Stimulated activated CD8-positive, alpha-beta memory T cell treated with anti-CD3 and anti-CD28 coated beads, Interleukin-7, amount 100 ng/mL, for 48 hours (primary cell): ENCODE measurements at regions not wholly inside any gene's neighbourhood (a gene's known extent, or its start where the extent isn't known, plus 50 kb on each side); places are given as distances from the start of the nearest gene placed in this dataset.

Experiments used
- DNase-seq, 2 donors: peaks; one replicate each; pipeline ENCODE4 v3.0.0-alpha.2; 2020; ENCODE audit warnings: low read depth in 1 of 2; ENCODE audit errors: extremely low read depth in 1 of 2

DNA sequence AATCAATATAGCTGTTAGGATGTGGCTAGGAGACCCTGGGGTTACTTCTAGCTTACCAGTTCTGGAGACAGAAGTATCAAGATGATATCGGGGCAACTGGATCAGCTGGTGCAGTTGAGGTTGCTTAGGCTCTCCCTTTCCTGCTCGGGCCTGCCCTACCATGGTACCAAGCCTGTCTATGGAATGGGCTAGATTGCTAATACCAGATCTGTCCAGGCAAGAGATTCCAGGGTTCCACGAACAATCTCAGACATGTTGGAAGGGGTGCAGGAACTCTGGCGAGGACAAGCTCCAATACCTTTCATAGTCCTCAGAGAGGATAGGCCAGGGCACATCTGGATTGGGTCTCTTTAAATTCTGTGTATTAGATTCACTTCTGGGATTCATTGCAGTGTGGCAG lies 53.8 kb downstream of the ADM start:
- no peak for DNase-seq

DNA sequence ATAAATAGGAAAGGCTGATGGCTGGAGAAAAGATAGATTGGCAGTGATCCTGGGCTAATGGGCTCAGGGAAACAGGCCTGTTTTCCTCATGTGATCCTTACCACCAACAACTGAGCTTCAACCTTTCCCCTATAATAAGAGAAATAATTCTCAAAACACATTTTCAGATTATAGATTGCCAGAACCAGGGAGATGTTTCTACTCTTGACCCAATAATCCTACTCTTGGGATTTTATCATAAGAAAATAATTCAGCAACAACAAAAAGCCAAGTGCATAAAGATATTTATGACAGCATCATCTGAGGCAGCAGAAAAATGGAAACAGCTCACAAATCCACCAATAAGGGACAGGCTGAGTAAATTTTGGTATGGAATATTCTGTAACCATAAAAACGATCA lies 54.3 kb downstream of the ADM start:
- no peak for DNase-seq

DNA sequence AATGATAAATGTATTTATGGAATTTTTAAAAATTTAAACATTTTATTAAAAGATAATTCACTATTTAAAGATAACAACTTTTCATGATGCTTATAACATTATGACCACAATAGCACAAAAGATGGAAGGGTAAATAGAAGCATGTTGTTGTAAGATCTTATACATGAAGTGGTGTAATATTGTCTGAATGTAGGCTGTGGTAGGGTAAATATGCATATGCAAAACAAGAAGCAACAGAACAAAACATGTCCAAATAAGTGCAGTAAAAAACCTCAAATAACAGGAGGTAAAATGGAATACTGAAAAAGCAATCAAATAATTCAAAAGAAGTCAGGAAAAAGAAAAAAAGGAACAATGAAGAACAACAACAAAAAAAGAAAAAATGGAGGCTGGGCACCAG lies 56.0 kb downstream of the ADM start:
- DNase-seq, result no peak

DNA sequence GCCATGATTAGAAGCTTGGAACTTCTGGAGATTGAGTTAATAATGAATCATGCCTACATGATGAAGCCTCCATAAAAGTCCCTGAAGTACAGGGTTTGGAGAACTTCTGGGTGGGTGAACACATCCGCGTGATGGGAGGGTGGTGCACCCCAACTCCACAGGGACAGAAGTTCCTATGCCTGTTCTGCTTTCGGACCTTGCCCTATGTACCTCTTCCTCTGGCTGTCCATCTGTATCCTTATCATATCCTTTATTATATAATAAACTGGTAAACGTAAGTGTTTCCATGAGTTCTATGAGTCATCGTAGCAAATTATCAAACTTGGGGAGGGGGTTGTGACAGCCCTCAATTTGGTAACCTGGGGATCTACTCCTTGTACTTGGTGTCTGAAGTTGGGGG lies 60.2 kb downstream of the ADM start:
- DNase-seq, result no peak

DNA sequence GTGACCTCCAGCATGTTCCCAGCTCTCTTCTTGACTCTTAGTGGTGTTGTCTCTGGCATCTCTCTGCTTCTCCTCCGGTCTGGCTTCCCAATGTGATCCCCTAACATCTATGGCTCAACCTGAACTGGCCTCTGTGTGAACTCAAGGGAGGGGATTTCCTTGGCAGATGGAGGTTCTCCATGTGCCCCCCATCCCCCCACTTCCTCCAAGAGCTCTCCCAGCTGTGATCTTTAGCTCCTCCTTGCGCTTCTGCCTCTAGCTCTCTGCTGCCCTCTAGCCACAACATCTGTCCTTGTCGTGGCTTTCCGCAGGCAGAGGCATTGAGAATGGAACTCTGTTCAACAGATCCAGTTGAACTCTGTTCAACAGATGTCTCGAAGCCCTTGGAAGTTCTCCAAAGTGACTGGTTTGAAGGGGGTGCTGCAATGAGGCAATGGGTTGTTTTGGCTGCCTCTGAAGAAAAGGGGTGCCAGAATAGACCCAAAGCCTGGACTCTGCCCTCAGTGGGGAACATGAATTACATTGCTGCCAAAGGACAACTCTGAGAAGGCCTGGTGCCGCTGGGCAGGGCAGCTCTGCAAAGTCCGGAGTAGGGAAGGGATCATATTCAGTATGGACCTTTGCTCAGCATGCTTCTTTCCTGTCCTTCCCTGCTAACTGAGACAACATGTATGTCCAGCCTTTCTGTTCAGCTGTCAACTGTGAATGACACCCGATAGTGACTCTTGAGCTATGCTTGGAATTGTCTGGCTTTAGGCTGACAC lies 61.9 kb downstream of the ADM start:
- DNase-seq, result peak; percentile 22 to 55

DNA sequence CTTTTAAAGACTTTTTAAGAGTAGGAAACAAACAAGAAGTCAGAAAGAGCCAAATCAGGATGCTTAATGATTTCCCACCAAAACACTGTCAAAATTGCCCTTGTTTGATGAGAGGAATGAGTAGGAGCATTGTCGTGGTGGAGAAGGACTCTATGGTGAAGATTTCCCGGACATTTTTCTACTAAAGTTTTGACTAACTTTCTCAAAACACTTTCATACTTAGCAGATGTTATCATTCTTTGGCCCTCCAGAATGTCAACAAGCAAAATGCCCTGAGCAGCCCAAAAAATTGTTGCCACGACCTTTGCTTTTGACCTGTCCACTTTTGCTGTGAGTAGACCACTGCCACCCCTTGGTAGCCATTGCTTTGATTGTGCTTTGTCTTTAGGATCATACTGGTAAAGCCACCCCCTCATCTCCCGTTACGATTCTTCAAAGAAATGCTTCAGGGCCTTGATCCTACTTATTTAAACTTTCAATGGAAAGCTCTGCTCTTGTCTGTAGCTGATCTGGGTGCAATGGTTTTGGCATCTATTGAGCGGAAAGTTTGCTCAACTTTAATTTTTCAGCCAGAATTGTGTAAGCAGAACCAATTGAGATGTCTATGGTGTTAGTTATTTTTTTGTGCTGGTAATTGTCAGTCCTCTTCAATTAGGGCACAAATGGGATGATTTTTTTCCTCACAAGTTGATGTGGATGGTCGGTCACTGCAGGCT lies 67.2 kb downstream of the ADM start:
- no peak for DNase-seq

DNA sequence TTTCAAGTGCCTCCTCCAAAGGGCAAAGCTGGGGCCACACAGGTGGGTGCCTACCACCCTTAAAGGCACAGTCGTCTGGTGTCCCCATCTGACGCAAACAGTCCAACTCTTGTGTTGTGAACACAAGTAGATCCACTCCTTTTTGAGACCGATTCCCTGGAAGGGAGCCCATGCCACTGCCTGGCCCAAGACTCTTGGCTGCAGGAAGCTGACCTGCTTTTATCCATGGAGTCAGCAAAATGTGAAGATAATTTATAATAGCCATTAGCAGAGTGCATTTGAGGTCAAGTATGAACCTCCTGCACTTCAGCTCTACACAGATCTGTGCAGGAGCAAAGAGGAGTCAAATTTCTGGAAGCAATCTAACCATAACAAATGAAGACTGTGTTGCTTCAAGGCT lies 68.5 kb downstream of the ADM start:
- no peak for DNase-seq

DNA sequence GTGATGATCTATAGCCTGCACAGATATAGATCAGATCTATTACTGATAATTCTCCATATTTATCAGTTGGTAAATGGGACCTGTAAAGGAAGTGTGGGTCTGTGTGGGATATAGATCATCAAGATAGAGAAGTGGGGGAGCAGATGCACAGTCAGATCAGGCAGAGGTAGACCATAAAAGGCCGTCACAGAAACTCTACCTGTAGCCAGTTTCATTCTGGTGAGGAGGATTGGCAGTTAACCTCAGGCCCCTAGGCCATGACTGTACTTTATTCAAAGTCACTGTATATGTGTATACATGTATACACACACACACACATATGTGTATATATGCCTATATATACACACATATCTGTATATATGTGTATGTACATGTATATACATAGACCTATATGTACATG lies 69.1 kb downstream of the ADM start:
- no peak for DNase-seq

DNA sequence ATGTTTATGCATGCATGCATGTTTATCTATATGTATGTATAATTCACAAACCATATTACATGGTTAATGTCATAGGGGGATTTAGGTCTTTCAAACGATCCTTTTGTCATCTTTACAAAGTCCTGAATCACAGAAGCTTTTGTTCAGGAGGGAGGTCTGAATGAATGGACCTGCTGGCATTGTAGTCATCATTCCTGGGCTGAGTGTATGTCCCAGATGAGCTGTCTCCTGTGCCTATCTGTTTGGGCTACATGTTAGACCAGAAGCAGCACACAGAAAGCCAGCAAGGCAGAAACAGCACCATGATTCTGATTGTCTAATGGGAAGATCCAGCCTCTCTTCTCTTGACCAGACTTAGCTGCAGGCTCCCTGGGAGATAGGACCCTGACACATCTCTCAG lies 69.5 kb downstream of the ADM start:
- DNase-seq, result no peak

DNA sequence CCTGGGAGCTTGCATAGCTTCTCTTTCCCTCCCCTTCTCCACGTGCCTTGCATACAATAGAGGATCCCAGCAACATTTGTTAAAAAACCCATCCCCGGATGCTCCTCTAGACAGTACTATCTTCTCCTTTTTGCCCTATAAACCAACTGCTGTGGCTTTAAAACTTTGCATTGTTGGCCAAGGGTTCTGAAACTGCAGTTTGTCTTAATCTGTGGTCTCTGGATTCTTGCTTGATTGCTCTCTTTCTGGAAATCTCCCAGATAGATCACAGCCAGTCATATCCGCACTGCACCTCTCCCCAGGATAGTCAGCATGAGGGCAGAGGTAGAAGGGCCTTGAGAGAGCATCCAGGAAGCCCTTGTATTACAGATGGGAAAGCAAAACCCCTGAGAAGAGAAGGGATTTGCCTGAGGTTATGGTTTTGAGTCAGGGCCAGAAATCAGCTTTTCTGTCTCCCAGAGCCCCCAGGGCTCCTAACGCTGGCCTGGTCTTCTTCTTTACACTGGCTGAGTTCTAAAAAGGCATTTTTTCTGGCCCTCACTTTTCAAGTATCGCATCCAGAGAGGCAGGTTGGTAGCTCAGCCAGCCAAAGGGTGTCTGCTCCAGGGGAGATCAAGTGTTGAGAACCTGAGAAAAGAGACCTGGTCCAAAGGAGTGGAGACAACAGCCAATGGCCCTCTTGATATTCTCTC lies 70.6 kb downstream of the ADM start:
- DNase-seq, result no peak

DNA sequence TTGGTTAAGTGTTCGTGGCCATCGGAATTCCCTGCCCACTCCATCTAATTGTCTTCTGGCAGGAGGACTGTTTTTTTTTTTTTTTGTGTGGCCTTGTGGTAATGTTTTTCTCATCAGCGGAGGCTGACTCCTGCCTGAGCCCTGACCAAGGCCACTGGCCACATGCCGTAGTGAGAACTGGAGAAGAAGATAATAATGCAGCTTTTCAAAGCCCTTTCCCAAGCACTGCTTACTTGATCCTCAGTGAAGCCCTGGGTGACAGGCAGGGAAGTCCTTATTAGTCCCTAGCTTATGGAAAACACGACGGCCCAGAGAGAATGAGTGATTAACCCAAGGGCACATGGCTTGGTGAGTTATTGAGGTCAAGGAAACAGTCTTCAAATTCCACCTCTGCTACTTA lies 71.2 kb downstream of the ADM start:
- no peak for DNase-seq

DNA sequence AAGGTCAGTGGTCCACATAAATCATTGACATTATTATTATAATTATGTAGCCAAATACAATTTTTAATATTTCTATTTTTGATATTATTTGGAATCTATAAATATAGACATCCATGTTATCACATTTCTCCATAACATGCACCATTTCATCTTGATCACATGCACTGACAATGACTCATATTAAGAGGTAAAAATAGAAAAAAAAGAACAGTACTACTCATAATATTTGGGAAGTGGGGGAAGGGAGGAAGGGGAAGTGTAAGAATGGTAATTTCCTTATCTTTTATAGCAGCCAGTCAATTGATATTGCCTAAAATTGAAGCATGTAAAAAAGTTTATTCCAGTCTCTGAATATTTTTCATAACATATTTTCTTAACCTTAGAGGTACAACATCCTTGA lies 72.3 kb downstream of the ADM start:
- DNase-seq, result no peak

DNA sequence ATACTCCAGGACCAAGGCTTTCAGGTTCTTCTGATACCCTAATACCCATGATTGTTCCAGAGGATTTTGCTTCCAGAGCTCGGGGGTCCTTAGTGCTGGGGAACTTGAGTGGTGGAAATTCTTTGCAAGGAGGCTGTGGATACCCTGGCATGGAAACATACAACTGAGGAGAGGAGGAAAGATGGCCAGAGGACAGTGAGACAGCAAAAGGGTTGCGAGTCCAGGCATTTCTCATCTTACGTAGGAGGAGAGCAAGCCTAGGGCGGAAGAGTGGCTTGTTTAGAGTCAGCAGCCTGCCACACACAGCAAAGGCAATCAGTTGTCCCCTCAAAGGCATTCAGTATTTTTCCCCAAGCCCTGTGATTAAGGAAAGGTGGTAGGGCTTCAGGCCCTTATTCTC lies 73.5 kb downstream of the ADM start:
- DNase-seq, result no peak

DNA sequence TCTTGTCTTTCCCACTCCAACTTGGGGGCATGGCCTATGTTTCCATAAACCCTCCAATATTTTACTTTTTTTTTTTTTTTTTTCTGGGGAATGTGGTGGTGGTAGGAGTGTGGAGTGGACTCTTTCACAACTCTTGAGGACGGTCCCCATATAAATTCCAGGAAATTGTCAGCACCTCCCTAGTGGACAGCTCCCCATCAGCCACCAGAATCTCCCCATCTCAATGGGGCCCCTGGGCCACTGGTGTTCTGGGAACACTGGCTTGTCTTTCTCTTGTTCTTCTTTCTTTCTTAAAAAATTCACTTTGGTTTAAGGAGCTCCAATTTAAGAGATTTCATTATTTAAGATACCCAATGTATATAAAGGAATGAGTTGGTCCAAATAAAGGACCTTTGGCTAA lies 74.1 kb downstream of the ADM start:
- no peak for DNase-seq

DNA sequence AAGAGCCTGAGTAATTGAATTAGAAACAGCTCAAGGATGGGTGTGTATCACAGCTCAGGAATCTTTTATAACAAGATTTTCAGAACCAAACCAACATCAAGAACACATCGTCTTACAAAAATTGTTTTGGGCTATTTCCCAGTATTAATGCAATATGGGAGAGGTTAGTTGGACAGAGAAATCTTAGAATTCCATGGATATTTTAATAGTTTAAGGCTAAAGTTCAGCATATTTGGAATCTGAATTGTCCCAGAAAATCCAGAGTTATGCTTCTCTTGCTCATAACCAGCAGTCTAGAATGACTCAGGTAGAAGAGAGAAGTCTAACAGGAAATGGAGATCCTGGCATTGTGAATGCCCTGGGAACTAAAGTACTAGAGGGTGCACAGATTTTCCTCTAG lies 74.6 kb downstream of the ADM start:
- DNase-seq, result no peak

DNA sequence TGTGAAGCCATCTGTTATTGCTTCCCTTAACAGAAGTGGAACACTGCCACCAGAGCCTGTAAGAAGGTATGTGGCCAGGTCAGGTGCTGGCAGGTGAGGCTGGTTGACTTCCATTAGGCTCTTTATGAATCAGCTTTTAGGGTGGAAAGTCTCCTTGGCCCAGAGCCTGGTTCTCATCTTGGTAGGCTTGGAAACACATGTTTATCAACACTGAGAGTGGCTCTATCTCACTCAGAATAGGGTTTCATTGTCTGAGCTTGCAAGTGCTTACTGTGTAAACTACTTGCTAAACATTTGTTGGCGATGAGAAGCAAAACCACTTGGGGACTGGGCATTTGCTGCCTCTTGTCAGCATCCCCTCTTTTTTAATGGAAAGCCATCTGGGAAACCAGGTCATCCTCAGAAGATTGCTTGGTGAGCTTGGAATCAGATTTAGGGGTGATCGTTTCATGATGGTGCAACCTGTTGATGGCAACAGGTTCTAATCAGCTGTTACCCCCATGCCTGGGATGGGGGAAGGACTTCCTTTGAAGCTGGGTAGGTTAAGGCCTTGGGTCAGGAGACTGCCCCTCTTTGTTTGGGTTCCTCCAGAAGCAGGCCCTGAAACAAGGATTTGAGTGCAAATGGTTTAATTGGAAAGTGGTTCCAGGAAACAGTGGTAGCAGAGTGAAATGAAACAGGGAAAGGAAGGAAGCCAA lies 75.0 kb upstream of the AMPD3 start:
- no peak for DNase-seq

DNA sequence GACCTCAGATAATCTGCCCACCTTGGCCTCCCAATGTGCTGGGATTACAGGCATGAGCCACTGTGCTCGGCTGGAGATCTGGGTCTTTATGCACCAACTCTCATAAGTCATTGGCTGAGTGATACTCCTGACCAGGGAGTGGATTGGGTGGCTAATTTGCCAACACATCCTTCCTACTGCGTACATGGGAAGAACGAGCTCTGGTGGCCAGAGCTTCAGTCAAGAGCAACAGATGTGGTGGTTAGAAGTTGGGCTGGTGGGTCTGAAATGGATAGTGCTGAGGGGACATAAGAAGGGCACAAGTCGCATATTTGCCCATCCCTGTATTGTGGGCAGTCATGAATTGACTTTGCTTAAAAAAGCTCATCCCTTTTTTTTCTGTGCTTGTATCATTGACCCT lies 74.1 kb upstream of the AMPD3 start:
- DNase-seq, result no peak

DNA sequence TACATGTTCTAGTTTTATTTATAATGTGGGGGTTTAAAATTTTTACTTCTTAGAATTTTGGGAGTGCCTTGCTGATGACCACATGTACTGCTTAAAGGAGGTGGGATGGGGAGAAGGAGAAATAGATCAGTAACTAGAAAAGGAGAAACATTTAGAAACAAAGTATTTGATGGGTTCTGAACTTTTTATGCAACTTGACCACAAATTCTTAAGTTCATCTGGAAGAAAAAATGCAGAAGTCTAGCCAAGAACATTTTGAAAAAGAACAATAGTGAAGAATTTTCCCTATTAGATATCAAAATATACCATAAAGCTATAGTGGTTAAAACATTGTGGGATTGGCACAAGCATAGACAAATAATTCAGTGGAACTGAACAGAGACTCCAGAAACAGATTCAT lies 73.3 kb upstream of the AMPD3 start:
- DNase-seq, result no peak

DNA sequence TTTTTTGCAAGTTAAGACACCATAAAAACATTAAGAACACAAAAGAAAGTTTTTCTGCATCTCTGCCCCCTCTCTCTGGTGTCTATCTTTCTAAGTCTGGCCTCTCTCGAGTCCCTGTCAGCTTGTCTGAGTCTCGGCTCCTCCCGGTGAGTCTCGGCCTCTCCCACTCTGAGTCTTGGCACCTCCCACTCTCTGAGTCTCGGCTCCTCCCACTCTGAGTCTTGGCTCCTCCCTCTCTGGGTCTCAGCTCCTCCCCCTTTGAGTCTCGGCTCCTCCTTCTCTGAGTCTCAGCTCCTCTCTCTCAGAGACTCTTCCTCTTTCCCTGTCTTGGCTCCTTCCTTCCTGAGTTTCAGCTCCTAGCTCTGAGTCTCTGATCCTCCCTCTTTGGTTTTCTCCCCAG lies 72.5 kb upstream of the AMPD3 start:
- DNase-seq, result no peak

DNA sequence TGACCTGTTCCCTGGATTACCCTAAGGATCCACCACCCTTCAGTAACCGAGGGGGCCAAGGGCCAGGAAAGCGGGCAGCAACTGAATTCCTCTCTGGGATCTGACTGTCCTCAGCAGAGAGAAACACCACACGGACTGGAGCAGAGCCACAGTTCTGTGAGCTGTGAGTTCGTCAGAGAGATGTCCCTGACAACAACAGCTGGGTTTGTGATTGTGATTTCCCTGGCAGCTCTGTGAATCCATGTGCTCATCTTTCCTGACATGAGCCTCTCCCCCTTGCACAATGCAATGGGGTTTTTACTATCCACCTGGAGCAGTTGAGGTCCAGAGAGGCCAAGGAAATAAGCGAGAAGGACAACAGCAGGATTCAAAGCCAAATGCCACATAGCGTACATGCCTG lies 69.4 kb upstream of the AMPD3 start:
- no peak for DNase-seq

DNA sequence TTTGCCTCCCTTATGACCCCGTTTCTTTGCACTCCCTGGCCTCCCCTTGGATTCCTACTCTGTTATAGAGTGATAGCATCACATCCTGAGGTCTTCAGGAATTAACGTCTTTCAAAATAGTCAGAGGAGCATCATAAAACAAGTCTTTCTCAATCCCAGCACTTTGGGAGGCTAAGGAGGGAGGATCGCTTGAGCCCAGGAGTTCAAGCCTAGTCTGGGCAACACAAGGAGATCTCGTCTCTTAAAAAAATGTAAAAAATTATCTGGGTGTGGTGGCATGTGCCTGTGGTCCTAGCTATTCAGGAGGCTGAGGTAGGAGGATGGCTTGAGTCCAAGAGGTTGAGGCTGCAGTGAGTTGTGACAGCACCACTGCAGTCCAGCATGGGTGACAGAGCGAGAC lies 68.7 kb upstream of the AMPD3 start:
- DNase-seq, result no peak

DNA sequence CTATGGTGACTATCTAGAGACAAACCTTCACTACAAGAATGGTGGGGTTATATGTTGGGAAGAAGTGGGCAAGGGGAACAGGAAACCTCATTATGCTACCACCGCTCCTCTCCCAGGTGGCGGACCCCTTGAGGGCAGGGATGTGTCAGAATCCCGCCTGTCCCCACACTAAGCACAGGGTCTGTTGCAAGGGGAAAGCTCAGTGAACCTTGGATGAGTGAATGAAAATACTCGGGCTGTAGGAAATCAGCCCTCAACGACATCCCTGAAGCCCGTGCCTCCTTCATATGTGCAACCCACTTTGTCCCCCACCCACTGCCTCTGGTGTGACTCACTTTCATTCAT lies 68.2 kb upstream of the AMPD3 start:
- DNase-seq, result no peak
